ENCODE measurements at regions not wholly inside any gene's neighbourhood (a gene's known extent, or its start where the extent isn't known, plus 50 kb on each side); places are given as distances from the start of the nearest gene placed in this dataset.

GRCh38 chr13:19123502-19123901 lies 58.1 kb downstream of the TUBA3C start:
- H3K4me3 ChIP-seq (replicated peaks in 1 of 2; ENCODE audit: low read depth in 1 of 2, low read length in 2 of 2): no peak overlapping the region
- ATAC-seq: no peak
- no peak overlapping the region for H3K27ac ChIP-seq (ENCODE audit: low read depth, low read length)
- no peaks in the 10 kb centered on the region for H4K20me1 ChIP-seq (ENCODE audit: insufficient read depth)
- ChIA-PET CTCF (no interaction called here), RAD21 (ENCODE audit: low non-redundant PET in 1 of 2, low total read pairs in 2 of 2, uncharacterized antibody in 2 of 2, unreplicated experiment in 2 of 2) (no interaction called here), POLR2A (no interaction called here)
- no peaks in the 10 kb centered on the region for H3K79me2 ChIP-seq (ENCODE audit: insufficient read depth, low read length)
- H3K36me3 ChIP-seq (ENCODE audit: control insufficient read depth in 1 of 2, insufficient read depth in 2 of 2, low read length in 2 of 2): no peaks in the 10 kb centered on the region
- TF ChIP-seq POLR2AphosphoS5 (IDR thresholded peaks at IDR 0.05; ENCODE audit: low read depth, low read length) (no peak), ZFX (IDR thresholded peaks at IDR 0.05) (no peak), YY1 (IDR thresholded peaks at IDR 0.05; ENCODE audit: extremely low read depth, insufficient replicate concordance, low read depth, low read length) (no peak), REST (IDR thresholded peaks at IDR 0.05; ENCODE audit: low read depth) (no peak), CBX3 (IDR thresholded peaks at IDR 0.05; ENCODE audit: low read depth) (no peak), TCF7L2 (IDR thresholded peaks at IDR 0.05; ENCODE audit: borderline replicate concordance, extremely low read depth, insufficient read depth, insufficient read length) (no peak), ATF3 (IDR thresholded peaks at IDR 0.05) (no peak), SIN3A (IDR thresholded peaks at IDR 0.05; ENCODE audit: low read depth) (no peak), FOSL1 (IDR thresholded peaks at IDR 0.05; ENCODE audit: low read depth) (no peak), SRF (IDR thresholded peaks at IDR 0.05; ENCODE audit: low read depth) (no peak)
- BruUV-seq (replicated peaks): no TSS peak
- H3K4me1 ChIP-seq (ENCODE audit: control insufficient read depth in 1 of 2, insufficient read depth in 2 of 2, low read length in 2 of 2): no peaks in the 10 kb centered on the region
- H3K9me2 ChIP-seq (ENCODE audit: insufficient read depth): no peaks in the 10 kb centered on the region
- H2AFZ ChIP-seq (ENCODE audit: low read depth, low read length, poor library complexity, severe bottlenecking): no peak overlapping the region
- intact Hi-C loops (cut with micrococcal nuclease): no loop called here
- H3K27me3 ChIP-seq (ENCODE audit: insufficient read depth, low read length): no peaks in the 10 kb centered on the region
- no peak overlapping the region for H3K9ac ChIP-seq (ENCODE audit: low read length)
- no peak for DNase-seq (ENCODE audit: low read depth, low spot score)
- no peak overlapping the region for H3K4me2 ChIP-seq (ENCODE audit: low read length)
- H3K9me3 ChIP-seq (ENCODE audit: control insufficient read depth in 1 of 2, insufficient read depth in 1 of 2, low read depth in 1 of 2, low read length in 2 of 2): peaks cover 0 to 17% of the 10 kb centered on the region in 2 experiments; a peak in 1 of 4 replicates

Data from HCT116 (cell line).